CD4-positive, alpha-beta T cell treated with Interferon gamma for 1 hour (primary cell): ENCODE measurements at regions not wholly inside any gene's neighbourhood (a gene's known extent, or its start where the extent isn't known, plus 50 kb on each side); places are given as distances from the start of the nearest gene placed in this dataset.
"Not testable (repeated sequence)": the region's sequence is repeated elsewhere in the genome, so short reads cannot be mapped to it uniquely, and the experiment has no call there.

Experiments
- DNase-seq: peaks from one replicate; pipeline ENCODE4 v3.0.0-alpha.2; 2020

DNA sequence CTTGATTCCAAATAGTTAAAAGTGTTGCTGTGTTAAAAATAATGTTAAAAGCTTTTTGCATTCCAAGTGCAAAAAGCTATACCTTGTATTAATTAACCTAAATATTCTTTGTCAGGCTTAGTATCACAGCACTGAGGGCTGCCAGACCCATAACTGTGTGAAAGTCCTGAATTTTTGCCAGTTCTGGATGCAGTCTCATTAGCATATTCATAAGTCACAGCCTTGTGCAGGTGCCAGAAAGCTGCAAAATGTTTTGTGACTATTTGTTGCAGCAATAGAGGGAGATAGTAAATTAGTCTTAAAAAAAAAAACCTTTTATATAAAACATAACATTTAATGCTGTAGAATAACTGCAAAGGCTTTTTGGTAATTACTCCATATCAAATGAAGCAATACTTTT, 56.6 kb downstream of the SLITRK1 start:
- no peak for DNase-seq

DNA sequence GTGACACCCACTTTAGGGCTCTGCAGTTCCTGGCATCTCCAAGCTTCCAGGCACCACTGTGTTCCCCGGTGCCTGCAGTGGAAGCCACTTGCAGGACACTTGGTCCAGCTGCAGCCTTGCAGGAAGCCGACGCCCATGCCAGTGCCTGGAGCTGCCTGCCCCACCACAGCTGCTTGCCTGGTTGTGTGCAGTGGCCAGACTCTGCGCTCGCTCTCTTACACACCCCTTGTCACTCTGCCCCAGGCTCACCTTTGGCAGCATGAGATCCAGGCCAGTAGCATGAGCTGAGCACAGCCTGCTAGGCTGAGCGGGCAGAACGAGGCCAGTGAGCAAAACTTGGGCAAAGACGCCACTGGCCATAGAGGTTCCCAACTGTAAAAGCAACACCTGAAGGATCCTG, 57.7 kb downstream of the SLITRK1 start:
- no peak for DNase-seq

DNA sequence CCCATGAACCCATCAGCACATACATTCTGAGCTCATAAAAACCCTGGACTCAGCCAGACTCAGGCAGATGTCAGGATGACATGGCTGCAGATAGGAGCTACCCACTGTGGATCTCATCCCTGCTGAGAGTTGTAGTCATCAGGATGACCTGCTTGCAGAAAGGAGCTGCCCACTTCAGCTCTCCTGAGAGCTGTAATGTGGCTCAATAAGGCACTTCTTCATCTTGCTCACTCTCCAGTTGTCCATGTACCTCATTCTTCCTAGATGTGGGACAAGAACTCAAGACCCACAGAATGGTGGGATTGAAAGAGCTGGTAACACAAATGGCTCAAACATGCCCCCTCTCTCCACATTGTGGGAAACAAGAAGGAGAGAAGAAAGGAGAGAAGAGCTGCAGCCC, 58.2 kb downstream of the SLITRK1 start:
- DNase-seq: no peak

DNA sequence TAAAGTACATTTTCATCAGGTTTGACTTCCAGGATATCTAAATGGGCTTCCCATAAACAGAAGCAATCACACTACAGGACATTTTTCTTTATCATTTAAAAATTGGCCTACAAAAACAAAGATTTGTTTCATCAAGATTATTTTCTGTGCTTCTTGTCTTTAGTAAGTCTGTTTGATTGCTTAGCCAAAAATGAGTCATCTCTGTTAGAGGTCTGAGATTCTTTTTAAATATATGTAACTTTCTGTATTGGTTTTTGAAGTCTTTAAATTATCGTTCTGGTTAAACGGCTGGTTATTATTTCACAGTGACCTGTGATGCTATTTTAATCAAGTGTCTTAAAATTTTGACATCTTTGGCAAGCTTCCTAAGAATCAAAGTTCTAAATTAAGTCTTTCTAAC, 62.7 kb downstream of the SLITRK1 start:
- no peak for DNase-seq

DNA sequence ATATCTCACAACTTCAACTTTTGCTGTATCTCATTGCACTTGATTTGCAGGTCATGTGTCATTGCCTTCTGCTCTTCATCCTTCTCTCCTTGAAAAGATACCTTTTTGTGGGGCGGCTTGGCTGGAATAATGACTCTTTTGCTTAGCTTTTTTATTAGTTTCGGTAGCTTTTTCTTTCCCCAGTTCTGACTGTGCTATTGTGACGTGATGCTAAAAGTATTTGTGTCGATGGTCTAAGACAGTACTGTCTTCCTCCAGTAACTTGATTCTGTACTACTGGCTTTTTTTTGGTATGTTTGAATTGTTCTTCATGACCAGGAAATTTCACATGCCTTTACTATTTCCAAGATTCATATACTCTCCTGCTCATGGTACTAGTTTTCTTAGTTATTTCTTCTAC, 63.1 kb downstream of the SLITRK1 start:
- no peak for DNase-seq

DNA sequence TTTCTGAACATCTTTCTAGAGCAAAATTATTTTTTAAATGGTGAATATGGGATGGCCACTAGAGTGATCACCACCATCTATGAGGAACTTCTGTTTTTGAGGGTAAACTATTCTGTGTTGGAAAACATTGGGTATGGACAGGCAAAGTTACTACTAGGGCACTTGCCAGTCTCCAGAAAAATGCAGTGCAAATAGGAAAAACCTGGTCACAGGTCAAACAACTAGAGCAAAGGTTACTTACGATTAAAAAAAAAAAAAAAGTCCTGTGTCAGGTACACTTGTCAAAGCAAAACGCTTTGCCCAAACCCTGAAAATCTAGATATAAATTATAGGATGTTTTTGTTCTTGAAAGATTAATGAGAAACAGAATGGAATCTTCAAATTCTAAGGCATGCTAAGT, 66.2 kb downstream of the SLITRK1 start:
- DNase-seq: no peak

DNA sequence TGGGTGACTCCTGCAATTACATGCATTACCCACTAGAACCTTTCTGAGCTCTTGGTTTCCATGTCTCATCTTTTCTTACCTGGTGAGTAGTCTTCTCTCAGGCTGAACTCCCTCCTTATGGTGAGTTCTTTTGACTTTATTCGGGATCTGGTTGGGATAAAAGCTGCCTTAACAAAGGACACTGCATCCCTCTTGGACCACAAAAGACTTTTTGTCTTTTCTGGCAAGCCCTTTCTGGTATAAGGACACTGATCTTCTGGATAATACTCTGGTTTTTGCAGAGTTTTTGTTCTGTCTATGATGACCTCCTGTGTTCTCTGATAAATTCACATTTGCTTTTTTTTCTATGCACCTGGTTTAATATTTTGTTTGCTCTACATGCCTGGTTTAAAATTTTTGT, 66.7 kb downstream of the SLITRK1 start:
- no peak for DNase-seq

DNA sequence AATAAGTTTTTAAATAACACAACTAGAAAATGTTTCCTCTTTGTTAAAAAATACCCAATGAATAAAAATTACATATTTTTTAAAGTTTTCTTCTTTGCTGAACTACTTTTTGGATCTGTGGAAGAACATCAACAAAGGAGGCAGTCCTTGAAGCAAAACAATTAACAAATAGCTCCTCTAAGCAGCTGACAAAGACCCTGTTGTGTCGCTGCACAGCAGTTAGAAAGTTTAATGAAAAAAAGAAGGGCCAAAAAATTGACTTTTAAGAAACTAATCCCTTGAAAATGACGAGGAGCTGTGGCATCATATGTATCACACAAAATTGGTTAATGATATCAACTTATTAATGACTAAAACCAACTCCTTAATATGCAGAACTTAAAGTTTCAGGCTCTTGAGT, 72.1 kb downstream of the SLITRK1 start:
- DNase-seq: no peak

DNA sequence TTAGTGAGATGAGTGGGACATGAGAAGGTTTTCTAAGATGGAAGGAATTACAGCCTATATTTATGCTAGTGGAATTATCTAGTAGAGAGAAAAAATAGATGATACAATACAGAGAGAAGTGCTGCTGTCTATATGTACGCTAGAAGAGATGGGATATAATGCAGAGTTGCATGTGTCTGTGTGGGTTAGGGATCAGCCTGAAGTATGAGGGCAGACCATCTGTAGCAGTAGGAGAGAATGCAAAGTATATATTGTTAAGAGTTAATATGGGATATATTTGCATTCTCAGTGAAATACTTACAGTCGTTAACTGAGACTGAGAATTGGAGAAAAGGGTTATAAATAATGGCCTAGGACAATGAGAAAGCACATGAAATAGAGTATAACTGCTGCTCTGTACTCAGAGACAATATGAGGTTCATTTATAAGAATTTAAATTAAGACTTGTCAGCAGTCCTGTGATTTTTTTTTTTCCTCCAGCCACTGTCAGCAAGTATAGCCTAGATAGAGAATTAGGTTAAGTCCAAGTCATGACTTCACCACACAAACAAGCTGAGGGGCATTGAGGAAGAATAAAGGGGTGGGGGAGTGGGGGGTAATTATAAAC, 77.8 kb downstream of the SLITRK1 start:
- no peak for DNase-seq

DNA sequence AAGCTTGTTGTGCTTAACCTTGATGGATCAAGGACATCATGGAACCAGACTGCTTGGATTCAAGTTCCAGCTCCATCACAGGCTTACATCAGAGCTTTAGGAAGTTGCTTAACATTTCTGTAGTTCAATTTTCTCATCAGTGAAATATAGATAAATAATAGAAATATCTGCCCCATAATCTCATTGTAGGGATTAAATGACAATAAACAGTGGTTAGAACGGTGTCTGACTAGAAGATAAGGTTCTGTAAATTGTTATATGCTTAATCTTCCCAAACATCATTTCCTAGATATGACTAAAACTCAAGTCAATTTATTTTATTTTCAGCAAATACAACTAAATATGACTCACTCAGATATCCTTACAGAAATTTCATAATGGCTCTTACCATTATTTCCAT, 83.5 kb downstream of the SLITRK1 start:
- no peak for DNase-seq

DNA sequence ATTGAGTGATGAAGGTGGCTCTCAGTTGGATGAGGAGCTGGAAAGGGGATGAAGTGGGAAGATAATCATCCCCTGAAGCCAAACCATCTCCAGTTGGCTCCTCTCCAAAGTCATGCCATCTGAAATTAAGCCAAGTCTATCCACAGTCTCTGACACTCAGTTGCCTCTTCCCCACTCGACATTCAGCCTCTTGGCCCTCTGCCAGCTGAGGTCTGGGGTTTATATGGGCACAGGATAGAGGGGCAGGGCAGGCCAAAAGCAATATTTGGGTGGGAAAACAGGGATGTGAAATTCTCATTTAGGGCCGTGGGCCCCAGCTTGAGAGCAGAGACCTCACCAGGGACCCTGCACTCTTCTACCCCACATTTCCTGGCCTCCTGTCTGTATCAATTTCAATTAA, 85.9 kb downstream of the SLITRK1 start:
- DNase-seq: no peak

DNA sequence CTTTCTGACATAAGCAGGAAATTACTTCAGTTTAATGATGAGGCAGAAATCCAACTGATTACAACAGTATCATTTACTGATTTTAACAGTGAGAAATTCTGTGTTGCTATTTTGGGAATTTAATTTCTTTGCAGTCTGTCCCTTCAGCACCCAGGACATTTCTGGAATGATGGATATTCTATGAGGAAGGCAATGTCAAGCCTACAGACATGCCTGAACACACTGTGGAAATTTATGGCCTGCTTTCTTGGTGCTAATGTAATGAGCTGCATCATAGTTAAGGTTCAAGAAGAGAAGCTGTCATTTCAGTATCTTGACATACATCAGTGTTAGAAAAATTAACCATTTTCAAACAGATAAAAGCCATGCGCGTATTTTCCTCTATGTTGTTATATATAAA, 87.7 kb downstream of the SLITRK1 start:
- DNase-seq: no peak

DNA sequence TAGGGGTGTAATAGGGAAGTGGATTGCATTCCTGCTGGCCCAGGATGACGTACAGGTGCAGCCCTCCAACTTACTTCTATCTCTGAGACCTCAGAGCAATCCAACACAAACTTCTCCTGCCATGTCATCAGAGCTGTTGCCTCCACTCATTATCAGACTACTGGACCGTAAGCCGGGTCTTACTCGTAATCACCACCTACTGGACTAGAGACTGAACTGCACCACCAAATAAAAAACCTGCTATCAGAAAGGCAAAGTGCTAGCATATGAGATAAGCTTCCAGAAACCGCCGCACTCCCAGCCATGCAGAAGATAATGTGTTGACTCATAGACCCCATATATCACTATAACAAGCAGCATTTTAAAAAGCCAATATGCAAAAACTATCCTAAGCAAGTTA, 102.0 kb downstream of the SLITRK1 start:
- DNase-seq: no peak

DNA sequence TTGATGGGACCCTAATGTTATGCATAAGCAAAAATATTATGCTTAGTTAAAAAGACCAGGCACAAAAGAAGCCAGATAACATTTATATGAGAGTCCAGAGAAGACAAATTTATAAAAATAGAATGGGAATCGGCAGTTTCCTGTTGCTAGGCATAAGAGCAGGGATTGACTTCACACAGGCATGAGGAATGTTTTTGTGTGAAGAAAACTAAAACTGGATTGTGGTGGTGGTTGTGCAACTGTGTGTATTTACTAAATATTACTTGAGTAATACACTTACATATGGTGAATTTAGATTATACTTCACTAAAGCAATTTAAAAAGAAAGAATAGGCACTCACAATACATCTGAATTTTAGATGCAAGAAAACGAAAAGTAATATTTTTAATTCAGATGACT, 108.3 kb downstream of the SLITRK1 start:
- DNase-seq: no peak

DNA sequence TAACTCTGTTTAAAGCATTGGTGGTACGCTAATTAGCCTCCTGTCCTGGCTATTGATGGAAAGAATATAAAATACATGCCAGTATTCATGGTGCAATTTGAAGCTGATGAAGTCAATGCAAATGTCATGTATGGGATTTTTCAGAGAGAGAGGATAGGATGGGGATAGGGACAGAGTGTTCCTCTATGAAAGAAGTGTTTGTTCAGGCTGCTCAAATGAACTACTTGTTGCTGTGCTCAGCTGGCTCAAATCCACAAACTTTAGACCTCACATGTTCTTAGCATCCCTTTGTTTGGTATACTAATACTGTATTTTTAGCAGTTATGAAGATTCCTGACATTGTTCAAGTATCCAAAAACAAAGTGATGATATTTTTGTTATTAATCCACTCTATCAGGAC, 116.5 kb downstream of the SLITRK1 start:
- no peak for DNase-seq

DNA sequence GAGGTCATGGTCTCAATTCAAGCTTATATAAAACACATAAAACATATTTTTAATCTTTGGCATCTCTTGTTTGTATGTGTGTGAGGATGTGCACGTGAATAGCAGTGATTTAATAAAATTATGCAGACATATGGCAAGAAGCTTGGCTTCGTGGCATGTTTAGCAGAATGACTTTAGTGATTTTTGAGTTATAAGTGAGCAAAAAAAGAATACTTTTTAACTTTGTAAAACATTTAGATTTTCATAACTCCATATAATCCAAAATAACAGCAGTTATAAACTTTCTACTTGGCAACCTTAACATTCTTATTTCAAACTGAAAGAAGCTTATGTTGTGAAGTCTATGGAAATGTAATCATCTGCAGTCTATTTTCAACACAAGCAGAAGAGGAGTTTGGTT, 120.6 kb downstream of the SLITRK1 start:
- no peak for DNase-seq

DNA sequence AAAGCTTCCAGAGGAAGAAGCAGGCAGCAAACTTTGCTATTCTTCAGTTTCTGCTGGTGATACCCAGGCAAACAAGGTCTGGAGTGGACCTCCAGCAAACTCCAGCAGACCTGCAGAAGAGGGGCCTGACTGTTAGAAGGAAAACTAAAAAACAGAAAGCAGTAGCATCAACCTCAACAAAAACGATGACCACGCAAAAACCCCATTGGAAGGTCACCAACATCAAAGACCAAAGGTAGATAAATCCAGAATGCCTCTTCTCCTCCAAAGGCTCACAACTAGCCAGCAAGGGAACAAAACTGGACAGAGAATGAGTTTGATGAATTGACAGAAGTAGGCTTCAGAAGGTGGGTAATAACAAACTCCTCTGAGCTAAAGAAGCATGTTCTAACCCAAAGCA, 127.1 kb downstream of the SLITRK1 start:
- not testable (repeated sequence) for DNase-seq

DNA sequence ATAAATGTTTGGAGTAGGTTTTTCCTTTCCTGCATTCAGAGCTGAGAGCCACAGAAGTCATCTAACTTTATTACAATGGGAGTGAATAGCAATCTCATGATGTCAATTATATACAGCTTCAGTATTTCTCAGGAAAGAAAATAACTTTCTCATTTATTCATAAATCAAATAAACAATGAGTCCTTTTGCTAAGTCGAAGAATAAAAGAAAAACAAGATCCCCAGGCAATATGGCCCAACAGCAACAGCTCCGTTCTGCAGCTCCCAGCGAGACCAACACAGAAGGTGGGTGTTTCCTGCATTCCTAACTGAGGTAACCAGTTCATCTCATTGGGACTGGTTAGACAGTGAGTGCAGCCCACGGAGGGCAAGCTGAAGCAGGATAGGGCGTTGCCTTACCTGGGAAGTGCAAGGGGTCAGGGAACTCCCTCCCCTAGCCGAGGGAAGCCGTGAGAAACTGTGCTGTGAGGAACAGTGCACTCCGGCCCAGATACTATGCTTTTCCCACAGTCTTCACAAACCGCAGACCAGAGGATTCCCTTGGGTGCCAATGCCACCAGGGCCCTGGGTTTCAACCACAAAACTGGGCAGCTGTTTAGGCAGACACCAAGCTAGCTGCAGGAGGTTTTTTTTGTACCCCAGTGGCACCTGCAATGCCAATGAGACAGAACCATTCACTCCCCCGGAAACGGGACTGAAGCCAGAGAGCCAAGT, 128.2 kb downstream of the SLITRK1 start:
- no peak for DNase-seq

DNA sequence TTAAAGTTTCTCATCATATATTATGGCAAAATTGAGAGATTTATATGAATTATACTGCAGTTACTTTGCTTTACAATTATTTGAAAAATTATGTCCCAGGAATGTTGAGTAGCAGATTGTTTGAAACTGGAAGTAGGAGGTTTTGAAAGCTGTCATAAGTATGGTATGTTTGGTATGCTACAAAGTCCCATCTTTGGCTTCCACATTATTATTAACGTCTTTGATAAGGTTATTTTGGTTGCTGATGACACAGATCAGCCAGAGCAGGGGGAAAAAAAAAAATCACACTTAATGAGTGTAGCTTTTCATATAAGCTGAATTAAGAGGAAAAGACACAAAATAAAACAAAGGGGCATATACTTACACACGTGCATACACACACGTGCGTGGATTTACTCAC, 130.1 kb downstream of the SLITRK1 start:
- no peak for DNase-seq

DNA sequence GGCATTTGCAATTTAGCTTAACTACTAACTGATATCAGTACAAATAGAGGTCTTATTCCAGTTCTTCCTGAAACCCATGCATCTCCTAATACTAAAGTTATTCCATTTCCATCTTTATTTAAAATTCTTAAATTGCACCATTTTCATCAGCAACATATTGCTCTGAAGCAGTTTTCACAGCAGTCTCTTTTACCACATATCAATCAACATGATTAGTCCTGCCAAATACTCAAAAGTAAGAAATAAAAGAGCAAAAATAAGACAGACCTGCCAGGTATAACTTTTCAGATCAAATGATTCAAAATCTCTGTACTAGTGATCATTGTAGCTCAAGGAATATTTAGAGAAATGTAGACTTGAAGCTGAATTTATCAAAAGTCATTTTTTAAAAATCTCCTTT, 141.7 kb downstream of the SLITRK1 start:
- no peak for DNase-seq

DNA sequence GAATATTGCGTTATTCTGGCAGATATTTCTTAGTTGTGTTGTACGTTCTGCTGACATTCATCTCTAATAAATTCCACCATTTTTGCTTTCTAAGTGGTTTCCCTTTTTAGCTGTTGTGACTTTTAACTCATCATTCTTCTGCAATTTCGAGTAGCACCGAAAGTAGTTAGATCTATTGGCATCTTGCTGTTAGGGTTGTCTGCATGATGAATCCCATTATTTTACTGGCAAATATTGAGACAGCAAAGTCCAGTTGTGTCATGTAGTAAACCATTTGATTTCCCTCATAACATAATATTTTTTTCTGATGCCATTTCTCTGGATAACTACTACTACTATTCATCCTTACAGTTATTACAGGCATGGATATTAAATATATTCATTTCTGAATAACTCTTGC, 143.9 kb downstream of the SLITRK1 start:
- DNase-seq: no peak

DNA sequence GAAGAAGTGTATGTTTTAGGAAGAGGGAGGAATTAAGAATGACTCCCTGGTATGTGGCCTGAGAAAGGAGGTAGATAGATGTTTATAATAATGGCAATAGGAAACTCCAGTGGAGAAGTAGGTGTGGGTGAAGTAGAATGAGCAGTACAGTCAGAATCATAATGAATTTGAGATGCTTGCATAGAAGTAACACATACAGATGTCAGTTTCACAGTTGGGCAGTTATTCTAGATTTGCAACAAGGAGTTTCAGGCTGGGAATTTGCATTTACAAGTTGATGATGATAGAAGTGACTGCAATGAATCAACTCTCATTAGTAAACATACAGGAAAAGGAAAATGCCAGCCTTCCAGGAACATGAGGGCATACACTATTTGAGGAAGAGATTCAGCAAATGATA, 149.0 kb downstream of the SLITRK1 start:
- no peak for DNase-seq

DNA sequence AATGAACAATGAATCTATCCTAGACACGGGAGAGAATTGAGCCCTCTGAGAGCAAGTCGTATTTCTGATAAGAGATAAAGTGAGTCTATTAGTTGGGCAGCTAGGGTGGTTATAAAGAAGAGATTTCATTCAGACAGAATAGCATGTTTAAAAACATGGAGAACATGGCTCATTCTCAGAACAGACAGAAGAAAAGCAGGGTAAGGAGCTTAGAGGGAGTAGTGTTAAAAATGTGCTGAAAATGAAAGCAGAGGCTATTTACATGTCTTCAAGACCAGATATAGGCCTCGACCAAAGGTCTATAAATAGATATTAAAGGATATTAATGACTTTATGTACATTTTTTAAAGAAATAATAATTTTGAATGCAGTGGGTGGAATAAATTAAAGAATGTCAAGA, 149.5 kb downstream of the SLITRK1 start:
- no peak for DNase-seq

DNA sequence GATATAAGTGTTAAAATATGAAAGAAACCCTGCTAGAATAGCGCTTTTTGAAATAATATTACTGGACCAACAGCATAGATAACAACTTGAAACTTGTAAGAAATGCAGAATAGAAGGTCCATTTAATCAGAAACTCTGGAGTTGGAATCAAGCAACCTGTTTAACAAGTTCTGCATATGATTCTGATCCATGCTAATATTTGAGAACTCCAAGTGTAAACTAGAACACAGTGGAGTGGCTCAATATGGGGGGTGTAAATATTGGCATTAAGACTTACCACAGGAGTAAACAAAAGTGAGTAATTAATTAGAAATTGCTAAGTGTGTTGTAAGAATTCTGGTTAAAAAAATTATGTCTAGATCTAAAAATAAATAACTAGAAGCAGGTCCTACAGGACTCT, 151.2 kb downstream of the SLITRK1 start:
- DNase-seq: no peak

DNA sequence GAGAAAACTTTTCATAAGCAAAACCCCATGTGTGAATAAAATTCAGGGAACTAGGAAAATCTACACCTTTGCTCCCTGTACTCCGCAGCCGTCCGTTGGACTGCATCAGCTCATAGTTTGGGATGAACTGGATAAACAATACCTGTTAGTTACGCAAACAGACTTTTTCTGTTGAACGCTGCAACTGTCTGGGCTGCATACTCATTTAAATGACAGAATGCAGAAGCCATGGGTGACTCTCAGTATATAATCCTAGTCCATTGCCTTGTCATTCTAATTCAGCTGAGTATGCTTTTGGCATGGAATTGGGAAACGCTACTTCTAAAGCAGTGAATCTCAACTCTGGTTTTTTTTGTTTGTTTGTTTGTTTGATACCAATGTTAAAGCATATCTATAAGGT, 151.6 kb downstream of the SLITRK1 start:
- no peak for DNase-seq
